ENCODE measurements at regions not wholly inside any gene's neighbourhood (a gene's known extent, or its start where the extent isn't known, plus 50 kb on each side); places are given as distances from the start of the nearest gene placed in this dataset.
A peak's percentile ranks its signal among the peaks of the same experiment; 100 is the strongest.

- TF ChIP-seq, protein P1, sequence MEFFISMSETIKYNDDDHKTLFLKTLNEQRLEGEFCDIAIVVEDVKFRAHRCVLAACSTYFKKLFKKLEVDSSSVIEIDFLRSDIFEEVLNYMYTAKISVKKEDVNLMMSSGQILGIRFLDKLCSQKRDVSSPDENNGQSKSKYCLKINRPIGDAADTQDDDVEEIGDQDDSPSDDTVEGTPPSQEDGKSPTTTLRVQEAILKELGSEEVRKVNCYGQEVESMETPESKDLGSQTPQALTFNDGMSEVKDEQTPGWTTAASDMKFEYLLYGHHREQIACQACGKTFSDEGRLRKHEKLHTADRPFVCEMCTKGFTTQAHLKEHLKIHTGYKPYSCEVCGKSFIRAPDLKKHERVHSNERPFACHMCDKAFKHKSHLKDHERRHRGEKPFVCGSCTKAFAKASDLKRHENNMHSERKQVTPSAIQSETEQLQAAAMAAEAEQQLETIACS (CRISPR knock-in tag; IDR thresholded peaks at IDR 0.05), result no peak
- peak; percentile 21 for TF ChIP-seq TEAD3 (CRISPR knock-in tag; optimal IDR thresholded peaks at IDR 0.05; ENCODE audit: borderline replicate concordance)
- TF ChIP-seq, protein P2, sequence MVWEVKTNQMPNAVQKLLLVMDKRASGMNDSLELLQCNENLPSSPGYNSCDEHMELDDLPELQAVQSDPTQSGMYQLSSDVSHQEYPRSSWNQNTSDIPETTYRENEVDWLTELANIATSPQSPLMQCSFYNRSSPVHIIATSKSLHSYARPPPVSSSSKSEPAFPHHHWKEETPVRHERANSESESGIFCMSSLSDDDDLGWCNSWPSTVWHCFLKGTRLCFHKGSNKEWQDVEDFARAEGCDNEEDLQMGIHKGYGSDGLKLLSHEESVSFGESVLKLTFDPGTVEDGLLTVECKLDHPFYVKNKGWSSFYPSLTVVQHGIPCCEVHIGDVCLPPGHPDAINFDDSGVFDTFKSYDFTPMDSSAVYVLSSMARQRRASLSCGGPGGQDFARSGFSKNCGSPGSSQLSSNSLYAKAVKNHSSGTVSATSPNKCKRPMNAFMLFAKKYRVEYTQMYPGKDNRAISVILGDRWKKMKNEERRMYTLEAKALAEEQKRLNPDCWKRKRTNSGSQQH (CRISPR knock-in tag; IDR thresholded peaks at IDR 0.05; ENCODE audit: low read depth), result no peak
- no peak for TF ChIP-seq ZNF7 (CRISPR knock-in tag; IDR thresholded peaks at IDR 0.05)
- peak; percentile 61; the same call in 1 of the 2 replicates for TF ChIP-seq ZNF772 (CRISPR knock-in tag; IDR thresholded peaks at IDR 0.05)
- TF ChIP-seq THRA (CRISPR knock-in tag; IDR thresholded peaks at IDR 0.05; ENCODE audit: borderline replicate concordance), result peak; percentile 66
- TF ChIP-seq, protein P3, sequence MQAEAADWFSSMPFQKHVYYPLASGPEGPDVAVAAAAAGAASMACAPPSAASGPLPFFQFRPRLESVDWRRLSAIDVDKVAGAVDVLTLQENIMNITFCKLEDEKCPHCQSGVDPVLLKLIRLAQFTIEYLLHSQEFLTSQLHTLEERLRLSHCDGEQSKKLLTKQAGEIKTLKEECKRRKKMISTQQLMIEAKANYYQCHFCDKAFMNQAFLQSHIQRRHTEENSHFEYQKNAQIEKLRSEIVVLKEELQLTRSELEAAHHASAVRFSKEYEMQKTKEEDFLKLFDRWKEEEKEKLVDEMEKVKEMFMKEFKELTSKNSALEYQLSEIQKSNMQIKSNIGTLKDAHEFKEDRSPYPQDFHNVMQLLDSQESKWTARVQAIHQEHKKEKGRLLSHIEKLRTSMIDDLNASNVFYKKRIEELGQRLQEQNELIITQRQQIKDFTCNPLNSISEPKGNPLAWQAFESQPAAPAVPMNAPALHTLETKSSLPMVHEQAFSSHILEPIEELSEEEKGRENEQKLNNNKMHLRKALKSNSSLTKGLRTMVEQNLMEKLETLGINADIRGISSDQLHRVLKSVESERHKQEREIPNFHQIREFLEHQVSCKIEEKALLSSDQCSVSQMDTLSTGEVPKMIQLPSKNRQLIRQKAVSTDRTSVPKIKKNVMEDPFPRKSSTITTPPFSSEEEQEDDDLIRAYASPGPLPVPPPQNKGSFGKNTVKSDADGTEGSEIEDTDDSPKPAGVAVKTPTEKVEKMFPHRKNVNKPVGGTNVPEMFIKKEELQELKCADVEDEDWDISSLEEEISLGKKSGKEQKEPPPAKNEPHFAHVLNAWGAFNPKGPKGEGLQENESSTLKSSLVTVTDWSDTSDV (CRISPR knock-in tag; IDR thresholded peaks at IDR 0.05), result no peak
- TF ChIP-seq ZNF639 (CRISPR knock-in tag; conservative IDR thresholded peaks at IDR 0.05), result no peak
- TF ChIP-seq ZNF121 (CRISPR knock-in tag; IDR thresholded peaks at IDR 0.05), result 0 out of 2 replicates have a peak, but pooled peaks have one; percentile 1
- TF ChIP-seq, protein P4, sequence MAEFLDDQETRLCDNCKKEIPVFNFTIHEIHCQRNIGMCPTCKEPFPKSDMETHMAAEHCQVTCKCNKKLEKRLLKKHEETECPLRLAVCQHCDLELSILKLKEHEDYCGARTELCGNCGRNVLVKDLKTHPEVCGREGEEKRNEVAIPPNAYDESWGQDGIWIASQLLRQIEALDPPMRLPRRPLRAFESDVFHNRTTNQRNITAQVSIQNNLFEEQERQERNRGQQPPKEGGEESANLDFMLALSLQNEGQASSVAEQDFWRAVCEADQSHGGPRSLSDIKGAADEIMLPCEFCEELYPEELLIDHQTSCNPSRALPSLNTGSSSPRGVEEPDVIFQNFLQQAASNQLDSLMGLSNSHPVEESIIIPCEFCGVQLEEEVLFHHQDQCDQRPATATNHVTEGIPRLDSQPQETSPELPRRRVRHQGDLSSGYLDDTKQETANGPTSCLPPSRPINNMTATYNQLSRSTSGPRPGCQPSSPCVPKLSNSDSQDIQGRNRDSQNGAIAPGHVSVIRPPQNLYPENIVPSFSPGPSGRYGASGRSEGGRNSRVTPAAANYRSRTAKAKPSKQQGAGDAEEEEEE (CRISPR knock-in tag; IDR thresholded peaks at IDR 0.05; ENCODE audit: borderline replicate concordance), result no peak; the same call in 1 of the 2 replicates
- TF ChIP-seq NFE2 (CRISPR knock-in tag; IDR thresholded peaks at IDR 0.05), result no peak
- TF ChIP-seq NFKB2 (CRISPR knock-in tag; IDR thresholded peaks at IDR 0.05; ENCODE audit: borderline replicate concordance), result no peak
- no peak for TF ChIP-seq ZNF432 (CRISPR knock-in tag; IDR thresholded peaks at IDR 0.05; ENCODE audit: borderline replicate concordance)
- peak; percentile 78 for TF ChIP-seq NR2F2 (IDR thresholded peaks at IDR 0.05; ENCODE audit: borderline replicate concordance, low read depth)
- no peak for TF ChIP-seq ZFP36L2 (CRISPR knock-in tag; IDR thresholded peaks at IDR 0.05)
- peak; percentile 76; the same call in 1 of the 2 replicates for TF ChIP-seq ZNF792 (CRISPR knock-in tag; IDR thresholded peaks at IDR 0.05)
- no peak for TF ChIP-seq ZNF891 (CRISPR knock-in tag; IDR thresholded peaks at IDR 0.05)
- TF ChIP-seq REPIN1 (CRISPR knock-in tag; IDR thresholded peaks at IDR 0.05; ENCODE audit: borderline replicate concordance, low read depth), result peak; percentile 67; the same call in 1 of the 2 replicates
- TF ChIP-seq ZNF576 (CRISPR knock-in tag; IDR thresholded peaks at IDR 0.05), result no peak
Measured at GRCh38 chr4:102441978-102442911, 58.9 kb upstream of the NFKB1 start (continued).

All from HepG2 (cell line).